Adrenal gland (tissue), 5 donors: ENCODE measurements at regions not wholly inside any gene's neighbourhood (a gene's known extent, or its start where the extent isn't known, plus 50 kb on each side); places are given as distances from the start of the nearest gene placed in this dataset.

ENCODE experiments used
- CTCF ChIP-seq, 6 experiments: fragments of 450-650 bp in 4 of 6; fragments of 200-600 bp in 2 of 6; sonication (generic) in 1 of 6; IDR thresholded peaks; 1 replicate in 5 of 6; 2 replicates in 1 of 6; pipeline versions ENCODE4 v1.5.1 to v1.8.0; 2016 to 2021; ENCODE audit warnings: antibody characterized with exemption in 6 of 6, mild to moderate bottlenecking in 2 of 6, moderate library complexity in 1 of 6
- POLR2A ChIP-seq, 2 donors: fragments of 450-650 bp; IDR thresholded peaks; one replicate each; pipeline ENCODE4 v1.6.1; 2017; ENCODE audit warnings: antibody characterized with exemption in 2 of 2, mild to moderate bottlenecking in 2 of 2, moderate library complexity in 1 of 2
- donor health status: DM: no; HTN: no; CAD: no.

GRCh38 chr5:36523450-36523849, 83.0 kb upstream of the SLC1A3 start:
- no peak for TF ChIP-seq POLR2A (IDR thresholded peaks at IDR 0.05)
- no peak for TF ChIP-seq CTCF (IDR thresholded peaks at IDR 0.05)
